Sigmoid colon (tissue), 4 donors: ENCODE measurements at regions not wholly inside any gene's neighbourhood (a gene's known extent, or its start where the extent isn't known, plus 50 kb on each side); places are given as distances from the start of the nearest gene placed in this dataset.

Experiments
- EP300 ChIP-seq, 4 donors: sonication (generic); formaldehyde crosslinking; IDR thresholded peaks; one replicate each; pipeline ENCODE4 v1.6.1; 2017; ENCODE audit warnings: antibody characterized with exemption in 4 of 4
- POLR2AphosphoS5 ChIP-seq, 4 donors: sonication (generic); formaldehyde crosslinking; IDR thresholded peaks; one replicate each; pipeline ENCODE4 v1.6.1; 2017; ENCODE audit warnings: antibody characterized with exemption in 4 of 4
- TF ChIP-seq, protein P1 (sequence below), 4 experiments: fragments of 450-650 bp in 3 of 4; fragments of 200-600 bp in 1 of 4; IDR thresholded peaks; one replicate each; pipeline ENCODE4 v1.5.1; 2016 to 2019; ENCODE audit warnings: antibody characterized with exemption in 4 of 4, mild to moderate bottlenecking in 3 of 4, moderate library complexity in 2 of 4

DNA sequence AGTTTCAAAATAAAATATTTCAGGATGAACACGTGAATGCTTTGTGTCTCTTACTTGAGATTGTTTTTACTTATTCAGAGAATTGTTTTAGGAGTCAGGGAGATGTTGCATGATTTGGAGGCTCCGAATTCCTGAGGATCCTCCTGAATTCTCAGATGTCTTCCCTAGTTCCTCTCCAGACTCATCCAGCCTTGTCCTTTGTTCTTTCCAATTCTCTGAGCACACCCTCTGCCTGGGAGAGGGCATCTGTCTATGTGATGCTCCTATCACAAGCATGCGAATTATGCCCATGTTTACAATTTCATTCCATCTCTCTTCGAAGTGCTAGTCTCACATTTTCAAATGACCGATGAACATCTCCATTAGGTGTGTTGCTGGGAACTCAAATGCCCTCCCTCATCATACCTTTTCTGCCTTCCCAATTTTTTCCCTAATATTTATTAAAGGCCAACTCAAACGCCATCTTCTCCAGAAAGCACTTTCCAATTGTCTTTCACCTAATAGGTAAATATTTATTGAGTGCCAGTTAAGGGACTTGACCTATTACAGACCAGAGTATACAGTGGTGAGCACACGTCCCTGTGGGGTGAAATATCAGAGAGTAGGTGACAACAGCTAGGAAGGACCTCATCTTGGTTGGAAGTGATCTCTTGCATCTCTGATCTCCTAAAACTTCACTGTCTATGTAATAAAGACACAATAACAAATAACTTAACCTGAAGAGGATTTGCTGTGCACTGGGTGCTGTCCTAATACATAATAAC, 64.4 kb downstream of the ARF6 start:
- no peak for TF ChIP-seq POLR2AphosphoS5 (IDR thresholded peaks at IDR 0.05)
- TF ChIP-seq, protein P1, sequence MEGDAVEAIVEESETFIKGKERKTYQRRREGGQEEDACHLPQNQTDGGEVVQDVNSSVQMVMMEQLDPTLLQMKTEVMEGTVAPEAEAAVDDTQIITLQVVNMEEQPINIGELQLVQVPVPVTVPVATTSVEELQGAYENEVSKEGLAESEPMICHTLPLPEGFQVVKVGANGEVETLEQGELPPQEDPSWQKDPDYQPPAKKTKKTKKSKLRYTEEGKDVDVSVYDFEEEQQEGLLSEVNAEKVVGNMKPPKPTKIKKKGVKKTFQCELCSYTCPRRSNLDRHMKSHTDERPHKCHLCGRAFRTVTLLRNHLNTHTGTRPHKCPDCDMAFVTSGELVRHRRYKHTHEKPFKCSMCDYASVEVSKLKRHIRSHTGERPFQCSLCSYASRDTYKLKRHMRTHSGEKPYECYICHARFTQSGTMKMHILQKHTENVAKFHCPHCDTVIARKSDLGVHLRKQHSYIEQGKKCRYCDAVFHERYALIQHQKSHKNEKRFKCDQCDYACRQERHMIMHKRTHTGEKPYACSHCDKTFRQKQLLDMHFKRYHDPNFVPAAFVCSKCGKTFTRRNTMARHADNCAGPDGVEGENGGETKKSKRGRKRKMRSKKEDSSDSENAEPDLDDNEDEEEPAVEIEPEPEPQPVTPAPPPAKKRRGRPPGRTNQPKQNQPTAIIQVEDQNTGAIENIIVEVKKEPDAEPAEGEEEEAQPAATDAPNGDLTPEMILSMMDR (IDR thresholded peaks at IDR 0.05), result no peak
- TF ChIP-seq EP300 (IDR thresholded peaks at IDR 0.05), result no peak
